Motor neuron (in vitro differentiated cells): ENCODE measurements at regions not wholly inside any gene's neighbourhood (a gene's known extent, or its start where the extent isn't known, plus 50 kb on each side); places are given as distances from the start of the nearest gene placed in this dataset.
A peak's percentile ranks its signal among the peaks of the same experiment; 100 is the strongest.

Source experiments
- ATAC-seq, 8 experiments: fragments of 200-7000 bp; cut with Tn5 transposase; replicated peaks in 6 of 8; 2 replicates each; pipeline ENCODE4 v1.8.0; 2021; ENCODE audit warnings: mild to moderate bottlenecking in 8 of 8, moderate library complexity in 8 of 8
- H3K27ac ChIP-seq, 2 donors: fragments of 250-450 bp; sonication (Bioruptor Pico); 2 replicates each; pipeline ENCODE4 v1.9.0; 2021; ENCODE audit warnings: antibody characterized with exemption in 2 of 2, mild to moderate bottlenecking in 2 of 2, moderate library complexity in 1 of 2
- H3K4me1 ChIP-seq, 2 donors: fragments of 250-450 bp; sonication (Bioruptor Pico); replicated peaks in 1 of 2; 2 replicates each; pipeline ENCODE4 v1.6.1; 2021; ENCODE audit warnings: antibody characterized with exemption in 2 of 2, mild to moderate bottlenecking in 2 of 2, moderate library complexity in 1 of 2
- H3K4me3 ChIP-seq, 5 donors: fragments of 250-450 bp; sonication (Bioruptor Pico); 2 replicates each; pipeline ENCODE4 v1.9.0; 2021; ENCODE audit warnings: antibody characterized with exemption in 5 of 5, mild to moderate bottlenecking in 5 of 5, moderate library complexity in 4 of 5
- WGBS, 10 experiments: fragments of 450-650 bp; shearing (Covaris generic); methylation state at CpG; one replicate each; pipeline ENCODE4 v1.0.0; 2022; 5-methylcytosine and 5-hydroxymethylcytosine counted together
- in situ Hi-C, 9 experiments: fragments of 400-800 bp; cut with MboI; loops; one replicate each; pipeline ENCODE4 v1.15.0; 2021; ENCODE audit warnings: low sequenced_read_pairs in 9 of 9, low pct_unique_long_range_greater_than_20kb in 2 of 9; ENCODE audit not compliant: unreplicated experiment in 9 of 9

GRCh38 chr5:153039501-153039900 lies 451.0 kb upstream of the GRIA1 start:
- WGBS, 10 experiments, result 10 to 100% (median 91%) methylated on average over 1 to 3 of the region's 3 CpGs; no CpG with 5 or more reads in 1 of the 10 experiments
- in situ Hi-C loops, result no loop called here
- no peak for ATAC-seq
- H3K27ac ChIP-seq, result no peak overlapping the region
- no peak overlapping the region for H3K4me3 ChIP-seq
- H3K4me1 ChIP-seq, result no peaks in the 10 kb centered on the region

GRCh38 chr5:153043886-153044285 lies 446.6 kb upstream of the GRIA1 start:
- Histone ChIP-seq H3K27ac (no peak overlapping the region), H3K4me1 (no peaks in the 10 kb centered on the region), H3K4me3 (no peak overlapping the region)
- in situ Hi-C loops, result no loop called here
- 0 to 100% (median 80%) methylated on average over 1 of the region's 1 CpG; no CpG with 5 or more reads in 1 of the 10 experiments for WGBS, 10 experiments
- ATAC-seq, result peak in 2 of 8 experiments; percentile 95 to 97

- in situ Hi-C loops, result no loop called here
- no peak for ATAC-seq
- no peak overlapping the region for H3K4me3 ChIP-seq
- WGBS, 10 experiments, result 0 to 100% (median 82%) methylated on average over 1 of the region's 1 CpG; no CpG with 5 or more reads in 4 of the 10 experiments
- no peak overlapping the region for H3K27ac ChIP-seq
- no peaks in the 10 kb centered on the region for H3K4me1 ChIP-seq
Observed at GRCh38 chr5:153050496-153051179, 439.8 kb upstream of the GRIA1 start.

- in situ Hi-C loops, result no loop called here
- Histone ChIP-seq H3K4me1 (peaks cover 0 to 4% of the 10 kb centered on the region in 2 donors), H3K4me3 (no peak overlapping the region), H3K27ac (no peak overlapping the region)
- no peak for ATAC-seq
Observed at GRCh38 chr5:153066281-153066680, 424.2 kb upstream of the GRIA1 start.

GRCh38 chr5:153067869-153068268 lies 422.6 kb upstream of the GRIA1 start:
- H3K4me3 ChIP-seq, result no peak overlapping the region
- in situ Hi-C loops, result no loop called here
- peaks cover 0 to 4% of the 10 kb centered on the region in 2 donors for H3K4me1 ChIP-seq
- 0 to 100% (median 29%) methylated on average over 1 of the region's 1 CpG; no CpG with 5 or more reads in 4 of the 10 experiments for WGBS, 10 experiments
- ATAC-seq, result no peak
- H3K27ac ChIP-seq, result no peak overlapping the region

- Histone ChIP-seq H3K27ac (no peak overlapping the region), H3K4me3 (no peak overlapping the region), H3K4me1 (peaks cover 13 to 21% of the 10 kb centered on the region in 2 donors)
- in situ Hi-C loops, result no loop called here
- WGBS, 10 experiments, result 10 to 100% (median 78%) methylated on average over 1 to 5 of the region's 5 CpGs; no CpG with 5 or more reads in 2 of the 10 experiments
- no peak for ATAC-seq
Observed at GRCh38 chr5:153079396-153079795, 411.1 kb upstream of the GRIA1 start.

GRCh38 chr5:153080940-153081339 lies 409.5 kb upstream of the GRIA1 start:
- no peak overlapping the region for H3K27ac ChIP-seq
- 5 to 90% (median 75%) methylated on average over 2 to 6 of the region's 6 CpGs; no CpG with 5 or more reads in 3 of the 10 experiments for WGBS, 10 experiments
- in situ Hi-C loops, result no loop called here
- ATAC-seq, result peak in 3 of 8 experiments; percentile 40 to 80 (median 71)
- H3K4me3 ChIP-seq, result no peak overlapping the region
- peaks cover 14 to 23% of the 10 kb centered on the region in 2 donors for H3K4me1 ChIP-seq

GRCh38 chr5:153081385-153081784 lies 409.1 kb upstream of the GRIA1 start:
- in situ Hi-C loops, result no loop called here
- H3K27ac ChIP-seq, result no peak overlapping the region
- H3K4me3 ChIP-seq, result no peak overlapping the region
- peak in 5 of 8 experiments; percentile 46 to 82 (median 55) for ATAC-seq
- H3K4me1 ChIP-seq, result peaks cover 14 to 28% of the 10 kb centered on the region in 2 donors
- 5 to 73% (median 39%) methylated on average over 1 to 4 of the region's 4 CpGs; no CpG with 5 or more reads in 2 of the 10 experiments for WGBS, 10 experiments

- Histone ChIP-seq H3K4me1 (peaks cover 14 to 31% of the 10 kb centered on the region in 2 donors), H3K4me3 (no peak overlapping the region), H3K27ac (no peak overlapping the region)
- in situ Hi-C loops, result no loop called here
- ATAC-seq, result peak in 3 of 8 experiments; percentile 28 to 32 (median 30)
- 25 to 100% (median 90%) methylated on average over 2 to 3 of the region's 3 CpGs; no CpG with 5 or more reads in 1 of the 10 experiments for WGBS, 10 experiments
Observed at GRCh38 chr5:153084511-153084910, 406.0 kb upstream of the GRIA1 start.

- Histone ChIP-seq H3K4me3 (no peak overlapping the region), H3K4me1 (peaks cover 7 to 23% of the 10 kb centered on the region in 2 donors), H3K27ac (no peak overlapping the region)
- 0 to 63% (median 18%) methylated on average over 1 to 2 of the region's 2 CpGs; no CpG with 5 or more reads in 2 of the 10 experiments for WGBS, 10 experiments
- peak in 3 of 8 experiments; percentile 43 to 53 (median 45) for ATAC-seq
- in situ Hi-C loops, result no loop called here
Observed at GRCh38 chr5:153086486-153086885, 404.0 kb upstream of the GRIA1 start.

GRCh38 chr5:153088538-153088937 lies 401.9 kb upstream of the GRIA1 start:
- Histone ChIP-seq H3K4me3 (no peak overlapping the region), H3K4me1 (peaks cover 5 to 15% of the 10 kb centered on the region in 2 donors), H3K27ac (no peak overlapping the region)
- WGBS, 10 experiments, result 50 to 100% (median 85%) methylated on average over 1 of the region's 1 CpG; no CpG with 5 or more reads in 4 of the 10 experiments
- ATAC-seq, result no peak
- in situ Hi-C loops, result no loop called here

GRCh38 chr5:153094333-153094732 lies 396.1 kb upstream of the GRIA1 start:
- H3K4me3 ChIP-seq, result no peak overlapping the region
- H3K4me1 ChIP-seq, result peaks cover 0 to under 1% of the 10 kb centered on the region in 2 donors
- WGBS, 10 experiments, result 4 to 94% (median 63%) methylated on average over 2 to 3 of the region's 3 CpGs; no CpG with 5 or more reads in 2 of the 10 experiments
- no peak overlapping the region for H3K27ac ChIP-seq
- in situ Hi-C loops, result no loop called here
- ATAC-seq, result no peak

GRCh38 chr5:153096381-153096780 lies 394.1 kb upstream of the GRIA1 start:
- in situ Hi-C loops, result no loop called here
- WGBS, 10 experiments, result 14 to 80% (median 63%) methylated on average over 1 to 4 of the region's 4 CpGs
- H3K4me3 ChIP-seq, result no peak overlapping the region
- peaks cover 0 to 7% of the 10 kb centered on the region in 2 donors for H3K4me1 ChIP-seq
- H3K27ac ChIP-seq, result no peak overlapping the region
- ATAC-seq, result peak in 3 of 8 experiments; percentile 52 to 58 (median 55)

- in situ Hi-C loops, result no loop called here
- ATAC-seq, result no peak
- Histone ChIP-seq H3K4me1 (peaks cover 0 to 7% of the 10 kb centered on the region in 2 donors), H3K4me3 (no peak overlapping the region), H3K27ac (no peak overlapping the region)
- 13 to 100% (median 88%) methylated on average over 1 of the region's 1 CpG; no CpG with 5 or more reads in 3 of the 10 experiments for WGBS, 10 experiments
Observed at GRCh38 chr5:153099328-153099727, 391.1 kb upstream of the GRIA1 start.
